ENCODE measurements at regions not wholly inside any gene's neighbourhood (a gene's known extent, or its start where the extent isn't known, plus 50 kb on each side); places are given as distances from the start of the nearest gene placed in this dataset.

DNA sequence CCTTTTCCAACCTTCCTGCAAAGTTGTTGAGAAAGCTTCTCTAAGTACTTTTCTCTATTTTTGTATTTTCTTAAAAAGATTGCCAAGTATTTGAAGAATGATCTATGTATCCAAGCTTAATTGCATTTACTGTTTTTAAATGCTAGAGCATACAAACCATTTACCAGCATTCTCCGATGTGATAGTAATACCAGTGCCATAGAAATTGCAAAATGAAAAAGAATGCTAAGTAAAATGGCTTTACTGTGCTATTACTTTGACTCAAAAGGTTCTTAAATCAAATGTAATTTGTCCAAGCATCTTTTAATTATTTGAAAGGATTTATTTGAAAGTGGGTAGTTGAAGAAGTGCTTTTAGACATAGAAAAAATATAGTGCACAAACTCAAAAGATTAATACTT is 1183.2 kb downstream of the RAPGEF2 start:
- Histone ChIP-seq H3K27me3 (no peaks in the 10 kb centered on the region), H3K4me1 (no peaks in the 10 kb centered on the region), H3K9me3 (peaks cover 0 to 21% (median 5%) of the 10 kb centered on the region in 11 donors), H3K27ac (no peak overlapping the region), H3K4me3 (no peak overlapping the region), H3K36me3 (no peaks in the 10 kb centered on the region)
- TF ChIP-seq, protein P1, sequence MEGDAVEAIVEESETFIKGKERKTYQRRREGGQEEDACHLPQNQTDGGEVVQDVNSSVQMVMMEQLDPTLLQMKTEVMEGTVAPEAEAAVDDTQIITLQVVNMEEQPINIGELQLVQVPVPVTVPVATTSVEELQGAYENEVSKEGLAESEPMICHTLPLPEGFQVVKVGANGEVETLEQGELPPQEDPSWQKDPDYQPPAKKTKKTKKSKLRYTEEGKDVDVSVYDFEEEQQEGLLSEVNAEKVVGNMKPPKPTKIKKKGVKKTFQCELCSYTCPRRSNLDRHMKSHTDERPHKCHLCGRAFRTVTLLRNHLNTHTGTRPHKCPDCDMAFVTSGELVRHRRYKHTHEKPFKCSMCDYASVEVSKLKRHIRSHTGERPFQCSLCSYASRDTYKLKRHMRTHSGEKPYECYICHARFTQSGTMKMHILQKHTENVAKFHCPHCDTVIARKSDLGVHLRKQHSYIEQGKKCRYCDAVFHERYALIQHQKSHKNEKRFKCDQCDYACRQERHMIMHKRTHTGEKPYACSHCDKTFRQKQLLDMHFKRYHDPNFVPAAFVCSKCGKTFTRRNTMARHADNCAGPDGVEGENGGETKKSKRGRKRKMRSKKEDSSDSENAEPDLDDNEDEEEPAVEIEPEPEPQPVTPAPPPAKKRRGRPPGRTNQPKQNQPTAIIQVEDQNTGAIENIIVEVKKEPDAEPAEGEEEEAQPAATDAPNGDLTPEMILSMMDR (IDR thresholded peaks at IDR 0.05): no peak
- ATAC-seq (no peak), DNase-seq (no peak)
- WGBS, 2 donors: 0 to 87% methylated on average over 1 of the region's 1 CpG
- intact Hi-C loops (cut with DNase I): no loop called here

DNA sequence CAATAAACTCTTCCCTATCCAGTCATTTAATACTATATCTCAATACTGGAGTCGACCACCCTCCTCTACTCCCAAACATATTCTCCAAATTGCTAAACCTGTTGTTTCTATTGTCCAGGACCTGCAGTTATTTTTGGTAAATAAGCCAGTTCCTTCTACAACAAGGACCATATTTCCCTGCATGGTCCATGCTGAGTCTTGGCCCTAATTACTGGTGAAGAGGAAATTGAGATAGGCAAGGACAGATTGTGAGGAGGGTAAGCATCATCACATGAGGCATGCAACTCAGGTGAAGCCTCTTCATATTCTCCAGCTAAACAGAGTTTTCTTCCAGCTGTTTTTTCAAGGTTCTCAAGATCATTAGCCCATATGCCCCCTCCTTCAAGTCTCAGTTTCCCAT is 1193.6 kb downstream of the RAPGEF2 start:
- no peaks in the 10 kb centered on the region for H3K36me3 ChIP-seq
- H3K9me3 ChIP-seq: no peaks in the 10 kb centered on the region
- H3K4me1 ChIP-seq: no peaks in the 10 kb centered on the region
- intact Hi-C loops (cut with DNase I): no loop called here
- DNase-seq (no peak), ATAC-seq (no peak)
- 68 to 73% methylated on average over 1 of the region's 1 CpG for WGBS, 2 donors
- H3K4me3 ChIP-seq: no peak overlapping the region
- TF ChIP-seq, protein P1 (IDR thresholded peaks at IDR 0.05): no peak
- no peak overlapping the region for H3K27ac ChIP-seq
- H3K27me3 ChIP-seq: no peaks in the 10 kb centered on the region

DNA sequence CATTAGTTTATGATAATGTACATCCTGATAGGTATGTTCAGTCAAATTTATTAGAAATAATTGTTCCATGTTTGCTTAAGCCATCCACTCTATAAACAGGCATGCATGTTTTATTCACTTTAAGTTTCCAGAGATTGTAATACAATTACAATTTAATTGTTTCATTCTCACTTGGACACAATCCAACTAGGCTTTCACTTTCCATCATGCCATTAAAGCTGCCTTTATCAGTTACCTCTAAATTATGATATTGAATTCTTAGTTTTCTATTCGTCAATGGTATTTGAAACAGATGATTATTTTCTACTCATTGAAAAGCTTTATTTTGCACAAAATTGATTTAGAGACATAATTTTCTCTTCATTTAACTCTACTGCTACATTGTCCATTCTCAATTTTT is 1196.3 kb downstream of the RAPGEF2 start:
- Histone ChIP-seq H3K27me3 (no peaks in the 10 kb centered on the region), H3K4me1 (no peaks in the 10 kb centered on the region), H3K36me3 (no peaks in the 10 kb centered on the region), H3K27ac (no peak overlapping the region), H3K9me3 (no peaks in the 10 kb centered on the region), H3K4me3 (no peak overlapping the region)
- WGBS, 2 donors: 55 to 68% methylated on average over 1 of the region's 1 CpG
- TF ChIP-seq, protein P1 (IDR thresholded peaks at IDR 0.05): no peak
- no peak for ATAC-seq
- intact Hi-C loops (cut with DNase I): no loop called here
- DNase-seq: no peak

DNA sequence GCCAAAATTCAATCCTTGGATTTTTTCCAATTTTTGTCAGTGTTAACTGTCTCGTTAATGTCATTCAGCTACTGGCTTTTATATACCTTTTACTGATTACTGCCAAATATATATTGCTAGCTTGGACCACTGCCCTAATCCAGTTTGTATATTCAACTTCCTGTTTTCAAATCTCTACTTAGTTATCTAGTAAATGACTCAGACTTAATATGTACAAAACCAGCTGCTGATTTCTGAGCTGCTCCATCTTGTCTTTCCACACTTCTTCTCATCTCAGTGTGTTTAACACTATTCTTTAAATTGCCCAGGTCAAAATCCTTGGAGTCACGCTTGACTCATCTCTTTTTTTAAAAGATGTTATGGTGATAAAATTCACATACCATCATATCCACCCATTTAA is 1196.7 kb downstream of the RAPGEF2 start:
- Histone ChIP-seq H3K27me3 (no peaks in the 10 kb centered on the region), H3K4me1 (no peaks in the 10 kb centered on the region), H3K27ac (no peak overlapping the region), H3K4me3 (no peak overlapping the region), H3K36me3 (no peaks in the 10 kb centered on the region), H3K9me3 (no peaks in the 10 kb centered on the region)
- ATAC-seq (no peak), DNase-seq (no peak)
- TF ChIP-seq, protein P1 (IDR thresholded peaks at IDR 0.05): no peak
- WGBS, 2 donors: 50 to 60% methylated on average over 2 of the region's 2 CpGs
- intact Hi-C loops (cut with DNase I): no loop called here

DNA sequence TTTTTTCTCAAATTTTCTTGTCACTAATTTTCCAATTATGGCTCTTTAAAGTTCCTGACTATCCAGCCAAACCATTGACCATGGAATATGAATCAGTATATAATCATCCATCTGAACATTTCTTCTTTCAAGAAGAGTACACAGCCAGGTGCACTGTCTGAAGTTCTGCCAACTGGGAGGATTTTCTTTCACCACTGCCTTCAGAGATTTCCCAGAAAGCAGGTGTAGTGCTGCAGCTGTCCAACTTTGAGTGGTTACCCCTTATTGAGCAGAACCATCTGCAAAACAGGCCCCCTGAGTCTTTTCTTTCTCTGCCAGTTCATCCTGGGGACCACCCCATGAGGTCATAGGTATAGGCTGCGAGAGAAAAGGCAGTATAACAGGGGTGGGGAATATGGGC is 1213.2 kb downstream of the RAPGEF2 start:
- no peak for DNase-seq
- WGBS, 2 donors: 64 to 71% methylated on average over 1 of the region's 1 CpG
- Histone ChIP-seq H3K27me3 (no peaks in the 10 kb centered on the region), H3K27ac (no peak overlapping the region), H3K9me3 (no peaks in the 10 kb centered on the region), H3K36me3 (no peaks in the 10 kb centered on the region), H3K4me3 (no peak overlapping the region), H3K4me1 (no peaks in the 10 kb centered on the region)
- TF ChIP-seq, protein P1 (IDR thresholded peaks at IDR 0.05): no peak
- intact Hi-C loops (cut with DNase I): no loop called here
- ATAC-seq: no peak
